K562 (cell line): ENCODE measurements at regions not wholly inside any gene's neighbourhood (a gene's known extent, or its start where the extent isn't known, plus 50 kb on each side); places are given as distances from the start of the nearest gene placed in this dataset.

Experiments used
- ATAC-seq: fragments of 200-7000 bp; cut with Tn5 transposase; 3 replicates; pipeline ENCODE4 v1.9.1; 2020; ENCODE audit warnings: moderate library complexity
- BruUV-seq: library from RNA; stranded (reverse); fragments of 400-500 nt; replicated peaks from 2 replicates; lab custom pipeline; 2021; lab: Mats Ljungman, UMichigan
- CTCF ChIA-PET: fragments of 300-600 bp; formaldehyde crosslinking; extraction: SDS; loops from one replicate; lab custom pipeline; 2021; ENCODE audit warnings: low intra/inter-chr PET ratio; lab: Yijun Ruan, JAX
- POLR2A ChIA-PET: fragments of 300-600, 350-650 bp; sonication (Branson Sonifier 250); formaldehyde crosslinking; extraction: SDS; loops from one replicate; lab custom pipeline; 2021; ENCODE audit warnings: antibody characterized with exemption, inconsistent platforms; lab: Yijun Ruan, JAX
- DNase-seq, 4 experiments: peaks; one replicate each; pipeline versions ENCODE4 v3.0.0 to v3.0.0-alpha.2; 2011 to 2018; ENCODE audit warnings: low spot score in 3 of 4, mixed read lengths in 3 of 4; ENCODE audit errors: extremely low read depth in 1 of 4
- FAIRE-seq: peaks from 2 replicates; lab custom pipeline; 2011; peaks lifted over from hg19 to GRCh38; lab: Jason Lieb, UNC
- H2AFZ ChIP-seq: 2 replicates; pipeline ENCODE4 v1.6.0; 2011; ENCODE audit warnings: low read depth, low read length, control low read depth, inconsistent platforms
- H3K27ac ChIP-seq: fragments of 200-600 bp; 3 replicates; pipeline ENCODE4 v1.8.0; 2011; ENCODE audit warnings: low read depth, mild to moderate bottlenecking, control low read depth, inconsistent platforms, low read length, moderate library complexity, mixed read lengths; ENCODE audit errors: extremely low read depth
- H3K27me3 ChIP-seq, 2 experiments: fragments of 300-600 bp in 1 of 2; 2 replicates in 1 of 2; 3 replicates in 1 of 2; pipeline versions ENCODE4 v1.6.0 to v1.8.0; 2011; ENCODE audit warnings: inconsistent platforms in 2 of 2, low read length in 2 of 2, mild to moderate bottlenecking in 1 of 2, mixed read lengths in 1 of 2, moderate library complexity in 1 of 2; ENCODE audit not compliant: control insufficient read depth in 2 of 2, insufficient read depth in 2 of 2
- H3K36me3 ChIP-seq: fragments of 300-600 bp; 3 replicates; pipeline ENCODE4 v1.8.0; 2011; ENCODE audit warnings: mild to moderate bottlenecking, low read length, inconsistent platforms; ENCODE audit not compliant: control insufficient read depth, insufficient read depth
- H3K4me1 ChIP-seq, 2 experiments: fragments of 200-600 bp in 1 of 2; replicated peaks in 1 of 2; 2 replicates in 1 of 2; 3 replicates in 1 of 2; pipeline versions ENCODE4 v1.5.1 to v1.8.0; 2011; ENCODE audit warnings: inconsistent platforms in 2 of 2, low read length in 2 of 2, mild to moderate bottlenecking in 1 of 2, mixed read lengths in 1 of 2, moderate library complexity in 1 of 2; ENCODE audit not compliant: control insufficient read depth in 2 of 2, insufficient read depth in 2 of 2
- H3K4me2 ChIP-seq: 2 replicates; pipeline ENCODE4 v1.6.1; 2011; ENCODE audit warnings: low read length, control low read depth, inconsistent platforms, mixed read lengths; ENCODE audit not compliant: insufficient read depth
- H3K4me3 ChIP-seq: fragments of 200-600 bp; sonication (generic), shearing (Covaris generic); 2 replicates; pipeline ENCODE4 v1.5.1; 2016; ENCODE audit warnings: control low read depth, inconsistent platforms
- H3K79me2 ChIP-seq: fragments of 200-600 bp; 3 replicates; pipeline ENCODE4 v1.8.0; 2011; ENCODE audit warnings: low read length, inconsistent platforms; ENCODE audit not compliant: control insufficient read depth, insufficient read depth
- H3K9ac ChIP-seq, 2 experiments: 2 replicates each; pipeline versions ENCODE4 v1.6.0 to v1.6.1; 2011; ENCODE audit warnings: low read depth in 2 of 2, low read length in 2 of 2, control low read depth in 1 of 2, inconsistent platforms in 1 of 2, mild to moderate bottlenecking in 1 of 2, mixed read lengths in 1 of 2; ENCODE audit not compliant: insufficient read depth in 1 of 2
- H3K9me1 ChIP-seq: one replicate; pipeline ENCODE4 v1.6.0; 2011; ENCODE audit warnings: inconsistent platforms, mild to moderate bottlenecking, low read length, moderate library complexity; ENCODE audit not compliant: control insufficient read depth, insufficient read depth
- H3K9me3 ChIP-seq: replicated peaks from 2 replicates; pipeline ENCODE4 v1.5.1; 2011; ENCODE audit warnings: low read depth, low read length, inconsistent platforms; ENCODE audit not compliant: control insufficient read depth, insufficient read depth
- H4K20me1 ChIP-seq: replicated peaks from 2 replicates; pipeline ENCODE4 v1.6.1; 2011; ENCODE audit warnings: low read length, inconsistent platforms, mixed read lengths; ENCODE audit not compliant: control insufficient read depth, insufficient read depth
- ATF6 ChIP-seq: sonication (generic); formaldehyde crosslinking; IDR thresholded peaks from 2 replicates; pipeline ENCODE4 v1.4.0; 2020; ENCODE audit warnings: mild to moderate bottlenecking, missing genetic modification reagents
- BMI1 ChIP-seq: fragments of 150-350 bp; IDR thresholded peaks from 2 replicates; pipeline ENCODE4 v1.6.1; 2014; ENCODE audit warnings: low read length
- CBX2 ChIP-seq: fragments of 200-600 bp; sonication (generic); IDR thresholded peaks from one replicate; pipeline ENCODE4 v1.6.1; 2012; ENCODE audit warnings: mild to moderate bottlenecking, low read length, inconsistent platforms; ENCODE audit not compliant: insufficient read depth, poor library complexity, severe bottlenecking
- CC2D1A ChIP-seq: fragments of 450-650 bp; IDR thresholded peaks from 2 replicates; pipeline ENCODE4 v1.6.1; 2017; ENCODE audit warnings: mild to moderate bottlenecking
- HOXB6 ChIP-seq: fragments of 250-450 bp; sonication (Bioruptor Pico); IDR thresholded peaks from 2 replicates; pipeline ENCODE4 v1.5.1; 2022; ENCODE audit warnings: mild to moderate bottlenecking, borderline replicate concordance
- NCOA2 ChIP-seq, 2 experiments: fragments of 450-650 bp; IDR thresholded peaks; 2 replicates each; pipeline ENCODE4 v1.6.1; 2018; ENCODE audit warnings: mild to moderate bottlenecking in 2 of 2, moderate library complexity in 1 of 2; ENCODE audit not compliant: partially characterized antibody in 2 of 2
- ZBTB8A ChIP-seq: fragments of 450-650 bp; IDR thresholded peaks from 2 replicates; pipeline ENCODE4 v1.6.1; 2018; ENCODE audit warnings: mild to moderate bottlenecking, moderate library complexity; ENCODE audit not compliant: partially characterized antibody
- WGBS: fragments of 100-300 bp; shearing (Covaris generic); methylation state at CpG from one replicate; pipeline ENCODE4 v1.1.6; 2016; ENCODE audit warnings: low coverage, mixed read lengths; ENCODE audit not compliant: insufficient coverage; ENCODE audit errors: missing lambda C conversion rate; 5-methylcytosine and 5-hydroxymethylcytosine counted together
- in situ Hi-C: fragments of 300-500 bp; cut with MboI; formaldehyde crosslinking; loops from 4 replicates; pipeline ENCODE4 v1.15.0; 2018; ENCODE audit warnings: inconsistent platforms, mixed read lengths
- intact Hi-C: fragments of 100-400 bp; cut with micrococcal nuclease; formaldehyde crosslinking; loops from 2 replicates; pipeline ENCODE4 v1.14.2; 2022

DNA sequence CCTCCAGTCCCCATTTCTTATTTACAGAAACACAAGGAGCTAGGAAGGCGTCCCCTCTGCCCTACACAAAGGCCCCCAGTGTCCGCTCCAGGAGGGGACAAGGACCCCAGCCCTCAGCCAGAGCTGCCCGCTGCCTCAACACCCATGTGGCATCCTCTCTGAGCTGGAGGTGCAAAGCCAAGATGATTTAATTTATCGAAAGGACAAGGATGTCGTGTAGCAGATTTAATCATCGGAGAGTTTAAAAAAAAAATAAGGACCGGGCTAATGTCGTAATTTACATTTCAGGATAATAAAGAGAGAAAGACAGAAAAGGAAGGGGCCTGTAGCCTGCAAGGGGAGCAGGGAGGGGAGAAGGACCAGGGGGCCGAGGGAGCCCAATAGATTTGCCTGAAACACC is 68.3 kb upstream of the CASZ1 start:
- BruUV-seq = no TSS peak
- FAIRE-seq = no peak
- CTCF ChIA-PET = no interaction called here
- Histone ChIP-seq H2AFZ (no peak overlapping the region), H3K36me3 (no peaks in the 10 kb centered on the region), H3K9ac (no peak overlapping the region), H3K27me3 (peaks cover 48 to 81% of the 10 kb centered on the region in 2 experiments)
- intact Hi-C loops = loop anchor here (5.0 to 10.0 kb wide), 2 partner anchors 37 to 170 kb away; no protein-coding TSS in a partner anchor
- TF ChIP-seq HOXB6 (CRISPR knock-in tag) = no peak
- TF ChIP-seq NCOA2 (IDR thresholded peaks at IDR 0.05; ENCODE audit: partially characterized antibody in 2 of 2) = no peak
- no peak for TF ChIP-seq BMI1
- no peak for TF ChIP-seq ATF6 (CRISPR knock-in tag)
- no peak for TF ChIP-seq ZBTB8A
- no peak for TF ChIP-seq CC2D1A
- peak; percentile 58 for TF ChIP-seq CBX2
- TF ChIP-seq, all 486 proteins: peak for 1
- peaks cover 0 to 13% of the 10 kb centered on the region in 2 experiments; a peak in 3 of 5 replicates for H3K4me1 ChIP-seq
- no peak for DNase-seq
- H3K9me3 ChIP-seq = no peaks in the 10 kb centered on the region
- no peaks in the 10 kb centered on the region for H3K9me1 ChIP-seq
- H3K27ac ChIP-seq = no peak overlapping the region
- no peak overlapping the region for H3K4me2 ChIP-seq
- H4K20me1 ChIP-seq = peaks cover 19% of the 10 kb centered on the region; the same call in 1 of the 2 replicates
- in situ Hi-C loops = loop anchor here (10.0 kb wide), 1 partner anchor 270 kb away; no protein-coding TSS in a partner anchor
- ATAC-seq = no peak
- POLR2A ChIA-PET = interaction anchor here (1.2 kb wide), 1 partner anchor 47 kb away, joined by 5 read pairs; no protein-coding TSS in a partner anchor
- under 1% methylated on average over 9 of the region's 9 CpGs for WGBS
- no peak overlapping the region for H3K4me3 ChIP-seq
- no peaks in the 10 kb centered on the region for H3K79me2 ChIP-seq
